ENCODE measurements at regions not wholly inside any gene's neighbourhood (a gene's known extent, or its start where the extent isn't known, plus 50 kb on each side); places are given as distances from the start of the nearest gene placed in this dataset.

DNA sequence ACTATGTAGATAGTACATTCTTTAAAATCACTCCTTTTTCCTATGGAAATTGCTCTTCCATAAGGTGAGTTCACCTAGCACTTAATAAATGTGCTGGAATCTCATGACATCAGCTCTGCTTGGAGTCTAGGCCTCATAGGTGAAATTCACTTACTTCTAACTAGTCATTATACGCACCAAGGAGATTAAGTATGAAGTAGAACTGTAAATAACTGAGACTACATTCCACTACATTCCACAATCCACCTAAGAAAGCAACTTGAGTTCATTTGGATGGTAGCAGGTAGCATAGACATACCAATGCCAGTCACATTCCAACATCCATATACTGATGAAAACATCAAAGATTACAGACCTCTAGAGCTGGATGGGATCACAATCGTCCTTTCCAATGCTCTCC lies 64.3 kb downstream of the NIBAN1 start:
- TF ChIP-seq EP300 (IDR thresholded peaks at IDR 0.05): no peak
- TF ChIP-seq POLR2AphosphoS5 (IDR thresholded peaks at IDR 0.05): no peak
- TF ChIP-seq, protein P1, sequence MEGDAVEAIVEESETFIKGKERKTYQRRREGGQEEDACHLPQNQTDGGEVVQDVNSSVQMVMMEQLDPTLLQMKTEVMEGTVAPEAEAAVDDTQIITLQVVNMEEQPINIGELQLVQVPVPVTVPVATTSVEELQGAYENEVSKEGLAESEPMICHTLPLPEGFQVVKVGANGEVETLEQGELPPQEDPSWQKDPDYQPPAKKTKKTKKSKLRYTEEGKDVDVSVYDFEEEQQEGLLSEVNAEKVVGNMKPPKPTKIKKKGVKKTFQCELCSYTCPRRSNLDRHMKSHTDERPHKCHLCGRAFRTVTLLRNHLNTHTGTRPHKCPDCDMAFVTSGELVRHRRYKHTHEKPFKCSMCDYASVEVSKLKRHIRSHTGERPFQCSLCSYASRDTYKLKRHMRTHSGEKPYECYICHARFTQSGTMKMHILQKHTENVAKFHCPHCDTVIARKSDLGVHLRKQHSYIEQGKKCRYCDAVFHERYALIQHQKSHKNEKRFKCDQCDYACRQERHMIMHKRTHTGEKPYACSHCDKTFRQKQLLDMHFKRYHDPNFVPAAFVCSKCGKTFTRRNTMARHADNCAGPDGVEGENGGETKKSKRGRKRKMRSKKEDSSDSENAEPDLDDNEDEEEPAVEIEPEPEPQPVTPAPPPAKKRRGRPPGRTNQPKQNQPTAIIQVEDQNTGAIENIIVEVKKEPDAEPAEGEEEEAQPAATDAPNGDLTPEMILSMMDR (IDR thresholded peaks at IDR 0.05): no peak
- no peak for TF ChIP-seq POLR2A (IDR thresholded peaks at IDR 0.05)

Measured in gastroesophageal sphincter (tissue), 3 donors.